HepG2 (cell line): ENCODE measurements at regions not wholly inside any gene's neighbourhood (a gene's known extent, or its start where the extent isn't known, plus 50 kb on each side); places are given as distances from the start of the nearest gene placed in this dataset.

ENCODE experiments used
- ATAC-seq: fragments of 200-7000 bp; cut with Tn5 transposase; 3 replicates; pipeline ENCODE4 v1.9.1; 2020; ENCODE audit warnings: mild to moderate bottlenecking, moderate library complexity
- BruUV-seq: library from RNA; stranded (reverse); fragments of 400-500 nt; replicated peaks from 2 replicates; lab custom pipeline; 2021; lab: Mats Ljungman, UMichigan
- CTCF ChIA-PET: fragments of 300-600 bp; formaldehyde crosslinking; extraction: SDS; loops from one replicate; lab custom pipeline; 2021; ENCODE audit warnings: low total read pairs, inconsistent platforms, low intra/inter-chr PET ratio; lab: Yijun Ruan, JAX
- POLR2A ChIA-PET: fragments of 350-600 bp; sonication (Branson Sonifier 250); formaldehyde crosslinking; loops from one replicate; lab custom pipeline; 2020; ENCODE audit warnings: antibody characterized with exemption, inconsistent platforms; lab: Yijun Ruan, JAX
- DNase-seq: peaks from one replicate; pipeline ENCODE4 v3.0.0-alpha.2; 2015; ENCODE audit warnings: low spot score
- FAIRE-seq: peaks from 3 replicates; lab custom pipeline; 2011; peaks lifted over from hg19 to GRCh38; lab: Jason Lieb, UNC
- H2AFZ ChIP-seq: one replicate; pipeline ENCODE4 v1.6.1; 2011; ENCODE audit warnings: low read length, inconsistent platforms
- H3K27ac ChIP-seq: fragments of 300-600 bp; 3 replicates; pipeline ENCODE4 v1.8.0; 2011; ENCODE audit warnings: mixed run types, mild to moderate bottlenecking, mixed read lengths, low read length, inconsistent platforms; ENCODE audit not compliant: insufficient read depth; ENCODE audit errors: extremely low read length
- H3K27me3 ChIP-seq, 2 experiments: fragments of 200-600 bp in 1 of 2; 2 replicates in 1 of 2; 3 replicates in 1 of 2; pipeline versions ENCODE4 v1.6.0 to v1.8.0; 2011; ENCODE audit warnings: low read length in 2 of 2, mild to moderate bottlenecking in 2 of 2, moderate library complexity in 2 of 2, inconsistent platforms in 1 of 2; ENCODE audit not compliant: insufficient read depth in 2 of 2, control insufficient read depth in 1 of 2
- H3K36me3 ChIP-seq, 2 experiments: fragments of 200-600 bp in 1 of 2; replicated peaks in 1 of 2; 2 replicates in 1 of 2; 3 replicates in 1 of 2; pipeline versions ENCODE4 v1.5.1 to v1.8.0; 2011; ENCODE audit warnings: low read length in 2 of 2, inconsistent platforms in 1 of 2; ENCODE audit not compliant: insufficient read depth in 2 of 2, control insufficient read depth in 1 of 2
- H3K4me1 ChIP-seq: 2 replicates; pipeline ENCODE4 v1.5.1; 2012; ENCODE audit warnings: low read length, inconsistent platforms; ENCODE audit not compliant: insufficient read depth
- H3K4me2 ChIP-seq: 2 replicates; pipeline ENCODE4 v1.6.0; 2011; ENCODE audit warnings: low read depth, low read length, inconsistent platforms
- H3K4me3 ChIP-seq, 3 experiments: fragments of 200-600 bp in 1 of 3; sonication (generic), shearing (Covaris generic) in 1 of 3; replicated peaks in 1 of 3; 2 replicates each; pipeline ENCODE4 v1.5.1; 2011 to 2016; ENCODE audit warnings: low read length in 3 of 3, inconsistent platforms in 2 of 3, low read depth in 2 of 3, mild to moderate bottlenecking in 2 of 3, control low read depth in 1 of 3, mixed read lengths in 1 of 3; ENCODE audit not compliant: insufficient read depth in 1 of 3
- H3K79me2 ChIP-seq: one replicate; pipeline ENCODE4 v1.6.1; 2011; ENCODE audit warnings: low read length, inconsistent platforms; ENCODE audit not compliant: insufficient read depth
- H3K9ac ChIP-seq: 2 replicates; pipeline ENCODE4 v1.6.0; 2011; ENCODE audit warnings: mild to moderate bottlenecking, low read depth, low read length, inconsistent platforms; ENCODE audit not compliant: insufficient read depth
- H3K9me3 ChIP-seq: 2 replicates; pipeline ENCODE4 v1.5.1; 2012; ENCODE audit warnings: mild to moderate bottlenecking, low read length
- H4K20me1 ChIP-seq: 2 replicates; pipeline ENCODE4 v1.6.0; 2011; ENCODE audit warnings: inconsistent platforms, mild to moderate bottlenecking, low read length, moderate library complexity; ENCODE audit not compliant: insufficient read depth
- ATF3 ChIP-seq: sonication (generic); formaldehyde crosslinking; IDR thresholded peaks from 2 replicates; pipeline ENCODE4 v1.4.0; 2020; ENCODE audit warnings: missing genetic modification reagents
- DNMT3B ChIP-seq: conservative IDR thresholded peaks from 2 replicates; pipeline ENCODE4 v1.6.1; 2016; ENCODE audit warnings: missing biosample characterization, control low read depth
- ELF3 ChIP-seq: IDR thresholded peaks from 2 replicates; pipeline ENCODE4 v1.6.1; 2016; ENCODE audit warnings: missing genetic modification reagents, missing compliant biosample characterization
- FOXA3 ChIP-seq: IDR thresholded peaks from 2 replicates; pipeline ENCODE4 v1.6.1; 2016; ENCODE audit warnings: missing genetic modification reagents, missing compliant biosample characterization
- FOXK1 ChIP-seq: sonication (generic); formaldehyde crosslinking; IDR thresholded peaks from 2 replicates; pipeline ENCODE4 v1.4.0; 2020; ENCODE audit warnings: low read depth, missing genetic modification reagents, borderline replicate concordance
- FOXK2 ChIP-seq: fragments of 450-650 bp; IDR thresholded peaks from 2 replicates; pipeline ENCODE4 v1.6.1; 2016
- GPBP1L1 ChIP-seq: sonication (generic); formaldehyde crosslinking; IDR thresholded peaks from 2 replicates; pipeline ENCODE4 v1.5.0; 2020; ENCODE audit warnings: mild to moderate bottlenecking, missing genetic modification reagents
- HIVEP1 ChIP-seq: sonication (generic); formaldehyde crosslinking; IDR thresholded peaks from 2 replicates; pipeline ENCODE4 v1.4.0; 2020; ENCODE audit warnings: mild to moderate bottlenecking, missing genetic modification reagents
- HMG20B ChIP-seq: conservative IDR thresholded peaks from 2 replicates; pipeline ENCODE4 v1.6.1; 2016; ENCODE audit warnings: missing genetic modification reagents, missing compliant biosample characterization
- KLF13 ChIP-seq: sonication (generic); formaldehyde crosslinking; IDR thresholded peaks from 2 replicates; pipeline ENCODE4 v1.4.0; 2020; ENCODE audit warnings: mild to moderate bottlenecking, missing genetic modification reagents
- NCOA1 ChIP-seq: sonication (generic); formaldehyde crosslinking; IDR thresholded peaks from 2 replicates; pipeline ENCODE4 v1.9.0; 2021; ENCODE audit warnings: missing genetic modification reagents
- NCOA5 ChIP-seq: sonication (generic); formaldehyde crosslinking; IDR thresholded peaks from 2 replicates; pipeline ENCODE4 v1.4.0; 2020; ENCODE audit warnings: missing genetic modification reagents
- RAD51 ChIP-seq: fragments of 450-650 bp; IDR thresholded peaks from 2 replicates; pipeline ENCODE4 v1.6.1; 2016; ENCODE audit warnings: borderline replicate concordance
- RELA ChIP-seq: sonication (generic); formaldehyde crosslinking; IDR thresholded peaks from 2 replicates; pipeline ENCODE4 v1.4.0; 2020; ENCODE audit warnings: missing genetic modification reagents
- SATB2 ChIP-seq: sonication (generic); formaldehyde crosslinking; IDR thresholded peaks from 2 replicates; pipeline ENCODE4 v1.5.0; 2020; ENCODE audit warnings: missing genetic modification reagents
- SPEN ChIP-seq: sonication (generic); formaldehyde crosslinking; IDR thresholded peaks from 2 replicates; pipeline ENCODE4 v1.5.1; 2020; ENCODE audit warnings: low read depth, mild to moderate bottlenecking, missing genetic modification reagents
- ZNF296 ChIP-seq: sonication (generic); formaldehyde crosslinking; conservative IDR thresholded peaks from 2 replicates; pipeline ENCODE4 v1.5.0; 2020; ENCODE audit warnings: mild to moderate bottlenecking, missing genetic modification reagents
- ZNF563 ChIP-seq: sonication (generic); formaldehyde crosslinking; IDR thresholded peaks from 2 replicates; pipeline ENCODE4 v1.8.0; 2022; ENCODE audit warnings: mild to moderate bottlenecking, moderate library complexity, missing genetic modification reagents
- ZSCAN30 ChIP-seq: sonication (generic); formaldehyde crosslinking; IDR thresholded peaks from 2 replicates; pipeline ENCODE4 v1.5.0; 2020; ENCODE audit warnings: mild to moderate bottlenecking, missing genetic modification reagents
- in situ Hi-C: cut with HindIII; loops from 2 replicates; pipeline ENCODE4 v1.10.0; 2017; ENCODE audit warnings: low pct_unique_long_range_greater_than_20kb; ENCODE audit not compliant: extremely low pct_ligation_motif_present
- intact Hi-C: fragments of 100-400 bp; cut with micrococcal nuclease; formaldehyde crosslinking; loops from one replicate; pipeline ENCODE4 v1.10.0; 2022; ENCODE audit not compliant: unreplicated experiment

GRCh38 chr6:113782636-113783035, 74.5 kb upstream of the MARCKS start:
- intact Hi-C loops: no loop called here

More at GRCh38 chr6:113782636-113783035, 74.5 kb upstream of the MARCKS start:
- H4K20me1 ChIP-seq: no peaks in the 10 kb centered on the region
- no TSS peak for BruUV-seq
- in situ Hi-C loops: no loop called here
- peaks cover 5% of the 10 kb centered on the region for H3K4me1 ChIP-seq
- H3K79me2 ChIP-seq: no peaks in the 10 kb centered on the region
- no peaks in the 10 kb centered on the region for H3K36me3 ChIP-seq
- no peak overlapping the region for H3K9ac ChIP-seq
- TF ChIP-seq FOXK1 (no peak), KLF13 (CRISPR knock-in tag) (no peak), SATB2 (CRISPR knock-in tag) (no peak), ZNF296 (CRISPR knock-in tag) (no peak), HIVEP1 (CRISPR knock-in tag) (no peak), RELA (CRISPR knock-in tag) (no peak), ZSCAN30 (no peak), FOXA3 (no peak), ELF3 (CRISPR knock-in tag) (no peak), GPBP1L1 (CRISPR knock-in tag) (no peak), ATF3 (CRISPR knock-in tag) (no peak), NCOA1 (CRISPR knock-in tag) (no peak), FOXK2 (no peak), NCOA5 (no peak), HMG20B (CRISPR knock-in tag) (no peak), RAD51 (no peak), ZNF563 (no peak), SPEN (CRISPR knock-in tag) (no peak), DNMT3B (CRISPR knock-in tag) (no peak)
- FAIRE-seq (no peak), ATAC-seq (no peak), DNase-seq (no peak)
- POLR2A ChIA-PET: no interaction called here
- no peaks in the 10 kb centered on the region for H3K27me3 ChIP-seq
- no peaks in the 10 kb centered on the region for H3K9me3 ChIP-seq
- CTCF ChIA-PET: no interaction called here
- H3K4me2 ChIP-seq: no peak overlapping the region
- no peak overlapping the region for H3K4me3 ChIP-seq
- no peak overlapping the region for H3K27ac ChIP-seq
- no peak overlapping the region for H2AFZ ChIP-seq
